ENCODE measurements at regions not wholly inside any gene's neighbourhood (a gene's known extent, or its start where the extent isn't known, plus 50 kb on each side); places are given as distances from the start of the nearest gene placed in this dataset.
"Not testable (repeated sequence)": the region's sequence is repeated elsewhere in the genome, so short reads cannot be mapped to it uniquely, and the experiment has no call there.

- Histone ChIP-seq H3K9me3 (ENCODE audit: control insufficient read depth, low read length) (no peaks in the 10 kb centered on the region), H3K4me1 (ENCODE audit: control insufficient read depth, insufficient read depth, low read length, poor library complexity, severe bottlenecking) (no peaks in the 10 kb centered on the region), H3K4me3 (ENCODE audit: insufficient read depth, low read depth, low read length, poor library complexity, severe bottlenecking) (no peak overlapping the region), H3K27me3 (replicated peaks; ENCODE audit: control insufficient read depth, insufficient read depth, low read length, poor library complexity, severe bottlenecking) (no peaks in the 10 kb centered on the region), H3K36me3 (ENCODE audit: control insufficient read depth, insufficient read depth, low read length) (no peaks in the 10 kb centered on the region), H3K27ac (ENCODE audit: insufficient read depth, low read length, poor library complexity, severe bottlenecking) (no peak overlapping the region)
- no peak for DNase-seq
Observed at GRCh38 chr7:67489881-67490280, 493.2 kb downstream of the TYW1 start.

GRCh38 chr7:67493366-67493765, 496.7 kb downstream of the TYW1 start:
- Histone ChIP-seq H3K9me3 (ENCODE audit: control insufficient read depth, low read length) (no peaks in the 10 kb centered on the region), H3K4me3 (ENCODE audit: insufficient read depth, low read depth, low read length, poor library complexity, severe bottlenecking) (no peak overlapping the region), H3K27ac (ENCODE audit: insufficient read depth, low read length, poor library complexity, severe bottlenecking) (no peak overlapping the region), H3K36me3 (ENCODE audit: control insufficient read depth, insufficient read depth, low read length) (no peaks in the 10 kb centered on the region), H3K4me1 (ENCODE audit: control insufficient read depth, insufficient read depth, low read length, poor library complexity, severe bottlenecking) (no peaks in the 10 kb centered on the region), H3K27me3 (replicated peaks; ENCODE audit: control insufficient read depth, insufficient read depth, low read length, poor library complexity, severe bottlenecking) (no peaks in the 10 kb centered on the region)
- DNase-seq = no peak

GRCh38 chr7:67496589-67496988, 500.0 kb downstream of the TYW1 start:
- no peak overlapping the region for H3K27ac ChIP-seq (ENCODE audit: insufficient read depth, low read length, poor library complexity, severe bottlenecking)
- DNase-seq = no peak
- H3K4me1 ChIP-seq (ENCODE audit: control insufficient read depth, insufficient read depth, low read length, poor library complexity, severe bottlenecking) = no peaks in the 10 kb centered on the region

GRCh38 chr7:67497914-67498313, 501.3 kb downstream of the TYW1 start:
- H3K27ac ChIP-seq (ENCODE audit: insufficient read depth, low read length, poor library complexity, severe bottlenecking); H3K36me3 ChIP-seq (ENCODE audit: control insufficient read depth, insufficient read depth, low read length); H3K27me3 ChIP-seq (replicated peaks; ENCODE audit: control insufficient read depth, insufficient read depth, low read length, poor library complexity, severe bottlenecking); H3K4me3 ChIP-seq (ENCODE audit: insufficient read depth, low read depth, low read length, poor library complexity, severe bottlenecking); DNase-seq; H3K9me3 ChIP-seq (ENCODE audit: control insufficient read depth, low read length); H3K4me1 ChIP-seq (ENCODE audit: control insufficient read depth, insufficient read depth, low read length, poor library complexity, severe bottlenecking): not testable (repeated sequence)

More at GRCh38 chr7:67496589-67496988, 500.0 kb downstream of the TYW1 start:
- no peaks in the 10 kb centered on the region for H3K36me3 ChIP-seq (ENCODE audit: control insufficient read depth, insufficient read depth, low read length)
- no peaks in the 10 kb centered on the region for H3K27me3 ChIP-seq (replicated peaks; ENCODE audit: control insufficient read depth, insufficient read depth, low read length, poor library complexity, severe bottlenecking)
- no peaks in the 10 kb centered on the region for H3K9me3 ChIP-seq (ENCODE audit: control insufficient read depth, low read length)
- no peak overlapping the region for H3K4me3 ChIP-seq (ENCODE audit: insufficient read depth, low read depth, low read length, poor library complexity, severe bottlenecking)

GRCh38 chr7:67502929-67503328, 506.3 kb downstream of the TYW1 start:
- DNase-seq = no peak
- no peaks in the 10 kb centered on the region for H3K4me1 ChIP-seq (ENCODE audit: control insufficient read depth, insufficient read depth, low read length, poor library complexity, severe bottlenecking)
- no peaks in the 10 kb centered on the region for H3K36me3 ChIP-seq (ENCODE audit: control insufficient read depth, insufficient read depth, low read length)
- H3K4me3 ChIP-seq (ENCODE audit: insufficient read depth, low read depth, low read length, poor library complexity, severe bottlenecking) = no peak overlapping the region
- no peaks in the 10 kb centered on the region for H3K27me3 ChIP-seq (replicated peaks; ENCODE audit: control insufficient read depth, insufficient read depth, low read length, poor library complexity, severe bottlenecking)
- H3K27ac ChIP-seq (ENCODE audit: insufficient read depth, low read length, poor library complexity, severe bottlenecking) = no peak overlapping the region
- no peaks in the 10 kb centered on the region for H3K9me3 ChIP-seq (ENCODE audit: control insufficient read depth, low read length)

- Histone ChIP-seq H3K4me1 (ENCODE audit: control insufficient read depth, insufficient read depth, low read length, poor library complexity, severe bottlenecking) (no peaks in the 10 kb centered on the region), H3K9me3 (ENCODE audit: control insufficient read depth, low read length) (no peaks in the 10 kb centered on the region), H3K36me3 (ENCODE audit: control insufficient read depth, insufficient read depth, low read length) (no peaks in the 10 kb centered on the region), H3K4me3 (ENCODE audit: insufficient read depth, low read depth, low read length, poor library complexity, severe bottlenecking) (no peak overlapping the region), H3K27me3 (replicated peaks; ENCODE audit: control insufficient read depth, insufficient read depth, low read length, poor library complexity, severe bottlenecking) (no peaks in the 10 kb centered on the region), H3K27ac (ENCODE audit: insufficient read depth, low read length, poor library complexity, severe bottlenecking) (no peak overlapping the region)
- DNase-seq = no peak
Observed at GRCh38 chr7:67505449-67505848, 508.8 kb downstream of the TYW1 start.

- H3K4me3 ChIP-seq (ENCODE audit: insufficient read depth, low read depth, low read length, poor library complexity, severe bottlenecking) = no peak overlapping the region
- H3K36me3 ChIP-seq (ENCODE audit: control insufficient read depth, insufficient read depth, low read length) = no peaks in the 10 kb centered on the region
- H3K4me1 ChIP-seq (ENCODE audit: control insufficient read depth, insufficient read depth, low read length, poor library complexity, severe bottlenecking) = no peaks in the 10 kb centered on the region
- H3K27ac ChIP-seq (ENCODE audit: insufficient read depth, low read length, poor library complexity, severe bottlenecking) = no peak overlapping the region
- DNase-seq = no peak
- H3K27me3 ChIP-seq (replicated peaks; ENCODE audit: control insufficient read depth, insufficient read depth, low read length, poor library complexity, severe bottlenecking) = no peaks in the 10 kb centered on the region
- no peaks in the 10 kb centered on the region for H3K9me3 ChIP-seq (ENCODE audit: control insufficient read depth, low read length)
Observed at GRCh38 chr7:67512481-67512880, 515.8 kb downstream of the TYW1 start.

GRCh38 chr7:67518580-67518979, 521.9 kb downstream of the TYW1 start:
- H3K9me3 ChIP-seq (ENCODE audit: control insufficient read depth, low read length) = no peaks in the 10 kb centered on the region
- no peaks in the 10 kb centered on the region for H3K4me1 ChIP-seq (ENCODE audit: control insufficient read depth, insufficient read depth, low read length, poor library complexity, severe bottlenecking)
- no peak overlapping the region for H3K4me3 ChIP-seq (ENCODE audit: insufficient read depth, low read depth, low read length, poor library complexity, severe bottlenecking)
- H3K27me3 ChIP-seq (replicated peaks; ENCODE audit: control insufficient read depth, insufficient read depth, low read length, poor library complexity, severe bottlenecking) = no peaks in the 10 kb centered on the region
- DNase-seq = no peak
- H3K27ac ChIP-seq (ENCODE audit: insufficient read depth, low read length, poor library complexity, severe bottlenecking) = no peak overlapping the region
- H3K36me3 ChIP-seq (ENCODE audit: control insufficient read depth, insufficient read depth, low read length) = no peaks in the 10 kb centered on the region

GRCh38 chr7:67519171-67519570, 522.5 kb downstream of the TYW1 start:
- no peaks in the 10 kb centered on the region for H3K4me1 ChIP-seq (ENCODE audit: control insufficient read depth, insufficient read depth, low read length, poor library complexity, severe bottlenecking)
- no peak for DNase-seq
- no peaks in the 10 kb centered on the region for H3K27me3 ChIP-seq (replicated peaks; ENCODE audit: control insufficient read depth, insufficient read depth, low read length, poor library complexity, severe bottlenecking)
- H3K36me3 ChIP-seq (ENCODE audit: control insufficient read depth, insufficient read depth, low read length) = no peaks in the 10 kb centered on the region
- no peak overlapping the region for H3K4me3 ChIP-seq (ENCODE audit: insufficient read depth, low read depth, low read length, poor library complexity, severe bottlenecking)
- no peak overlapping the region for H3K27ac ChIP-seq (ENCODE audit: insufficient read depth, low read length, poor library complexity, severe bottlenecking)
- no peaks in the 10 kb centered on the region for H3K9me3 ChIP-seq (ENCODE audit: control insufficient read depth, low read length)

- no peaks in the 10 kb centered on the region for H3K4me1 ChIP-seq (ENCODE audit: control insufficient read depth, insufficient read depth, low read length, poor library complexity, severe bottlenecking)
- DNase-seq = no peak
- H3K4me3 ChIP-seq (ENCODE audit: insufficient read depth, low read depth, low read length, poor library complexity, severe bottlenecking) = no peak overlapping the region
Observed at GRCh38 chr7:67522504-67522903, 525.9 kb downstream of the TYW1 start.

GRCh38 chr7:67523713-67524112, 527.1 kb downstream of the TYW1 start:
- Histone ChIP-seq H3K4me3 (ENCODE audit: insufficient read depth, low read depth, low read length, poor library complexity, severe bottlenecking) (no peak overlapping the region), H3K36me3 (ENCODE audit: control insufficient read depth, insufficient read depth, low read length) (no peaks in the 10 kb centered on the region), H3K27ac (ENCODE audit: insufficient read depth, low read length, poor library complexity, severe bottlenecking) (no peak overlapping the region), H3K4me1 (ENCODE audit: control insufficient read depth, insufficient read depth, low read length, poor library complexity, severe bottlenecking) (no peaks in the 10 kb centered on the region), H3K9me3 (ENCODE audit: control insufficient read depth, low read length) (no peaks in the 10 kb centered on the region), H3K27me3 (replicated peaks; ENCODE audit: control insufficient read depth, insufficient read depth, low read length, poor library complexity, severe bottlenecking) (no peaks in the 10 kb centered on the region)
- DNase-seq = no peak

More at GRCh38 chr7:67522504-67522903, 525.9 kb downstream of the TYW1 start:
- H3K36me3 ChIP-seq (ENCODE audit: control insufficient read depth, insufficient read depth, low read length) = no peaks in the 10 kb centered on the region
- H3K9me3 ChIP-seq (ENCODE audit: control insufficient read depth, low read length) = no peaks in the 10 kb centered on the region
- no peak overlapping the region for H3K27ac ChIP-seq (ENCODE audit: insufficient read depth, low read length, poor library complexity, severe bottlenecking)
- no peaks in the 10 kb centered on the region for H3K27me3 ChIP-seq (replicated peaks; ENCODE audit: control insufficient read depth, insufficient read depth, low read length, poor library complexity, severe bottlenecking)
